Prostate gland (tissue), 2 donors: ENCODE measurements at regions not wholly inside any gene's neighbourhood (a gene's known extent, or its start where the extent isn't known, plus 50 kb on each side); places are given as distances from the start of the nearest gene placed in this dataset.
"Not testable (repeated sequence)": the region's sequence is repeated elsewhere in the genome, so short reads cannot be mapped to it uniquely, and the experiment has no call there.

ENCODE experiments used
- DNase-seq: peaks from one replicate; pipeline ENCODE4 v3.0.0-alpha.2; 2019; ENCODE audit warnings: low spot score
- H3K27ac ChIP-seq, 2 donors: fragments of 200-600 bp; sonication (generic); 2 replicates each; pipeline ENCODE4 v1.5.1; 2017 to 2019
- H3K27me3 ChIP-seq: fragments of 200-600 bp; sonication (generic); replicated peaks from 2 replicates; pipeline ENCODE4 v1.5.1; 2019; ENCODE audit not compliant: insufficient read depth
- H3K36me3 ChIP-seq, 2 donors: fragments of 200-600 bp; sonication (generic); 1 replicate in 1 of 2; 2 replicates in 1 of 2; pipeline versions ENCODE4 v1.5.1 to v1.8.1; 2017 to 2019
- H3K4me1 ChIP-seq: fragments of 200-600 bp; sonication (generic); replicated peaks from 2 replicates; pipeline ENCODE4 v1.5.1; 2019
- H3K4me3 ChIP-seq, 2 donors: fragments of 200-600 bp; sonication (generic); 2 replicates each; pipeline ENCODE4 v1.5.1; 2017 to 2019
- H3K9me3 ChIP-seq: fragments of 200-600 bp; sonication (generic); 2 replicates; pipeline ENCODE4 v1.5.1; 2017
- CTCF ChIP-seq, 4 experiments: fragments of 200-600 bp in 2 of 4; fragments of 450-650 bp in 2 of 4; sonication (generic) in 2 of 4; IDR thresholded peaks; 1 replicate in 3 of 4; 2 replicates in 1 of 4; pipeline ENCODE4 v1.5.1; 2016 to 2019; ENCODE audit warnings: antibody characterized with exemption in 4 of 4, mild to moderate bottlenecking in 2 of 4, moderate library complexity in 2 of 4
- POLR2A ChIP-seq: fragments of 450-650 bp; IDR thresholded peaks from one replicate; pipeline ENCODE4 v1.6.1; 2016; ENCODE audit warnings: antibody characterized with exemption, mild to moderate bottlenecking
- POLR2AphosphoS5 ChIP-seq: sonication (generic); formaldehyde crosslinking; IDR thresholded peaks from one replicate; pipeline ENCODE4 v1.6.1; 2017; ENCODE audit warnings: antibody characterized with exemption
- WGBS: methylation state at CpG from one replicate; pipeline ENCODE4 v1.1.5; 2018; 5-methylcytosine and 5-hydroxymethylcytosine counted together
- intact Hi-C: fragments of 100-400 bp; cut with DNase I; formaldehyde crosslinking; loops from one replicate; pipeline ENCODE4 v1.14.2; 2022

DNA sequence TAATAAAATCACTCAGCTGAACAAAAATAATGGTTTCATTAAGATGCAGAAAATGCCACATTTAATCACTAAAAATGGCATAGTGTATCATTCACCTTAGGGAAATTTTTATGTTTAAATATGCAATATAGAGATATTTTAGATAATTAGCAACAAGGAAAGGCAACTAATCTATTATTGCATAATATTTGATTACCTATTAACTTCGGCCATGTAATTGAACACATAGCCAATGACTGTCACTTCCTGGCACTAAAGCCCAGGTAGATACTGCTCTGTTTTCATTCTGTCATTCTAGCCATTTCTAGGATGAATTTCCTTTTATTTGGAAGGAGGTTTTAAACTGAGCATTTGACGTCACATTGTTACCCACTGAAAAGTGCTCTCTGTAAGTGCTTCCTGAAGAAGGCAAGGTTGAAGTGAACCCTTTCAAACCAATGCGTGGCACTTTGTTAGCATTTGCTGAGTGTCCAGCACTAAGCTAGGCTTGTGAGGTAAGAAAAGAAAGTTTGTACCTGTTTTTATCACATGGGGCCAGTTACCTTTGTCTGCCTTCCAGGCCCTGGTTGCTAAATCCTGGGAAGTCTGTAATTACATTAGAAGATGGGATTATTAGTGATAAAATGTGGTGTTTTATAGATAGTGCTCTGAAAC, 67.8 kb upstream of the LSM6 start:
- no peaks in the 10 kb centered on the region for H3K4me1 ChIP-seq
- no peak overlapping the region for H3K27ac ChIP-seq
- no peaks in the 10 kb centered on the region for H3K9me3 ChIP-seq
- H3K36me3 ChIP-seq = no peaks in the 10 kb centered on the region
- intact Hi-C loops = no loop called here
- TF ChIP-seq POLR2AphosphoS5 (no peak), CTCF (IDR thresholded peaks at IDR 0.05) (no peak), POLR2A (no peak)
- 95% methylated on average over 3 of the region's 3 CpGs for WGBS
- DNase-seq = no peak
- H3K4me3 ChIP-seq = no peak overlapping the region
- H3K27me3 ChIP-seq = no peaks in the 10 kb centered on the region

DNA sequence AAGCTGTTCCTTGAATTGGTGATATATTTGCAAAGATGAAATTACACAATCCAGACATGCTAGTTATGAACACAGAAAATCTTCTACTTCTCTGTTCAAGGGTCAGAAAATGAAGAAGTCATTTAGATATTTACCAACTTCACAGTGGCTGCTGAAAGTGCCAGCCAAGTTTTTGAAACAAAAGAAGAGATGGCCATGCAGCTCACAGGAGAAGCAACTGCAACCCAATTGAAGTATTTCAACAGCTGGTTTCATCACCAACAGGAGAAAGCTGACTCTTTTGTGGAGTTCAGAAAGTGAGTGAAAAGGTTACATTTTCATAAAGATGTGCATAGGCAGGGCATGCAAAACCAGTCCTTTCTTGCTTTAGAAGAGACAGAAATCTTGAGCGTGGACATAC, 70.1 kb upstream of the LSM6 start:
- 56% methylated on average over 1 of the region's 1 CpG for WGBS
- intact Hi-C loops = no loop called here

DNA sequence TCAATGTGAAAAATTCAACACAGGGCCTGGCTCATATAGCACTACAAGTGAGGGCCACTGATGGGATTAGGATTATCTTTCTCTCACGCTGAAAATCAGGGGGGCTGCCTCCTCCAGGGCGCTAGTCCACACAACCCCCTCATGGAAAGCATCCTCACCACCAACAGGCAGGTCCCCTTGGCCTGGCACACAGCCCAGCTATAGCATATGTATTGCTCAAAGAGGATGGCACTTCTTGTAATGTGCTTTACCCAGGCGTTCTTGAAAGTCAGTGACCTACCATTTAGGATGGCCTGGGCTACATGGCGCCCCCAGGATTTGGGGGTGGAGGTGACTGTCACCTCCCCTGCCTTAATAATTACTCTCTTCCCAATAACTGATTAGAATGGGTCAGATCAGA, 71.0 kb upstream of the LSM6 start:
- no peak overlapping the region for H3K27ac ChIP-seq

More for the DNA sequence above, 70.1 kb upstream of the LSM6 start:
- Histone ChIP-seq H3K27me3 (no peaks in the 10 kb centered on the region), H3K36me3 (no peaks in the 10 kb centered on the region), H3K4me3 (no peak overlapping the region), H3K9me3 (no peaks in the 10 kb centered on the region), H3K27ac (no peak overlapping the region), H3K4me1 (no peaks in the 10 kb centered on the region)
- TF ChIP-seq POLR2A = no peak
- no peak for DNase-seq

GRCh38 chr4:146104052-146104451, 71.5 kb upstream of the LSM6 start:
- H3K4me1 ChIP-seq, H3K36me3 ChIP-seq, H3K4me3 ChIP-seq, H3K27me3 ChIP-seq, DNase-seq, H3K9me3 ChIP-seq, intact Hi-C loops, H3K27ac ChIP-seq: not testable (repeated sequence)
- 95% methylated on average over 9 of the region's 9 CpGs for whole genome bisulfite sequencing

More for the DNA sequence above, 71.0 kb upstream of the LSM6 start:
- no peak overlapping the region for H3K4me3 ChIP-seq
- intact Hi-C loops = no loop called here
- WGBS = 84% methylated on average over 4 of the region's 4 CpGs
- H3K36me3 ChIP-seq = no peaks in the 10 kb centered on the region
- no peak for DNase-seq
- H3K4me1 ChIP-seq = no peaks in the 10 kb centered on the region
- TF ChIP-seq POLR2AphosphoS5 = no peak
- TF ChIP-seq CTCF (IDR thresholded peaks at IDR 0.05) = no peak
- H3K27me3 ChIP-seq = no peaks in the 10 kb centered on the region
- no peaks in the 10 kb centered on the region for H3K9me3 ChIP-seq

- no peak overlapping the region for H3K4me3 ChIP-seq
- TF ChIP-seq CTCF (IDR thresholded peaks at IDR 0.05) = no peak
- no peak for TF ChIP-seq POLR2AphosphoS5
- TF ChIP-seq POLR2A = no peak
- intact Hi-C loops = no loop called here
- H3K36me3 ChIP-seq = no peaks in the 10 kb centered on the region
- no peaks in the 10 kb centered on the region for H3K9me3 ChIP-seq
- H3K27ac ChIP-seq = no peak overlapping the region
- 60% methylated on average over 3 of the region's 3 CpGs for WGBS
- no peaks in the 10 kb centered on the region for H3K4me1 ChIP-seq
- DNase-seq = no peak
- no peaks in the 10 kb centered on the region for H3K27me3 ChIP-seq
Observed at GRCh38 chr4:146099585-146099984, 75.9 kb upstream of the LSM6 start.

DNA sequence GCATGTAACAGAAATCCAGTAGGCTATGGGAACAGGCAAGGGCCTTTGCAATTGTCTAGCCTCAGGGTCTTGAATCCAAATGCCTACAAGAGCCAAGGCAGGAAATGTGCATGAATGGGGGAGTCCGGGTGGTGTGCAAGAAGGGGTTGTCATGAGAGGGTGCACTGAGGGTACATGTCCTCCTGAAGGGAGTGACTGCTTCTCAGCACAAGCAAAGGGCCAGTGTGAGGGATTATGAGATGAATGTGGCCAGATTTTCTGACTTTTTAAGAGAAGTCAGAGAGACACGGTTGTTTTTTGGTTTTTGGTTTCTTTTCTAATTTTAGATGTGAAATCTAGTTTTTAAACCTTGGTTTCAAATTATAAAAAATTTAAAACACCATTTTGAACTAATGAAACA, 76.5 kb upstream of the LSM6 start:
- H3K9me3 ChIP-seq = no peaks in the 10 kb centered on the region
- intact Hi-C loops = no loop called here
- H3K27me3 ChIP-seq = no peaks in the 10 kb centered on the region
- TF ChIP-seq CTCF (IDR thresholded peaks at IDR 0.05) (no peak), POLR2AphosphoS5 (no peak), POLR2A (no peak)
- H3K4me1 ChIP-seq = no peaks in the 10 kb centered on the region
- no peak for DNase-seq
- H3K4me3 ChIP-seq = no peak overlapping the region
- H3K36me3 ChIP-seq = no peaks in the 10 kb centered on the region
- 73% methylated on average over 2 of the region's 2 CpGs for WGBS
- no peak overlapping the region for H3K27ac ChIP-seq
